ENCODE measurements at regions not wholly inside any gene's neighbourhood (a gene's known extent, or its start where the extent isn't known, plus 50 kb on each side); places are given as distances from the start of the nearest gene placed in this dataset.

GRCh38 chr13:81211713-81212112, 870.8 kb upstream of the SPRY2 start:
- TF ChIP-seq CTCF (IDR thresholded peaks at IDR 0.05; ENCODE audit: extremely low read depth in 1 of 2, insufficient read depth in 1 of 2, low read depth in 1 of 2, low read length in 2 of 2) (no peak), EZH2 (IDR thresholded peaks at IDR 0.05; ENCODE audit: borderline replicate concordance, low read depth, low read length, severe bottlenecking) (no peak), MAX (IDR thresholded peaks at IDR 0.05; ENCODE audit: insufficient read depth, insufficient read length) (no peak), POLR2AphosphoS5 (IDR thresholded peaks at IDR 0.05; ENCODE audit: insufficient read depth, low read depth, low read length) (no peak), MYC (IDR thresholded peaks at IDR 0.05; ENCODE audit: low read depth, low read length) (no peak), JUN (IDR thresholded peaks at IDR 0.05; ENCODE audit: borderline replicate concordance, insufficient read depth, insufficient read length, low read depth) (no peak)

All from endothelial cell of umbilical vein (primary cell).